GM10266 (cell line): ENCODE measurements at regions not wholly inside any gene's neighbourhood (a gene's known extent, or its start where the extent isn't known, plus 50 kb on each side); places are given as distances from the start of the nearest gene placed in this dataset.

Experiments used
- DNase-seq: peaks from one replicate; pipeline ENCODE4 v3.0.0; 2012; ENCODE audit errors: extremely low spot score
- TF ChIP-seq, protein P1 (sequence below): IDR thresholded peaks from 2 replicates; pipeline ENCODE4 v1.5.1; 2012; ENCODE audit warnings: mild to moderate bottlenecking, low read depth; ENCODE audit not compliant: control insufficient read depth, insufficient read depth; ENCODE audit errors: missing control alignments

DNA sequence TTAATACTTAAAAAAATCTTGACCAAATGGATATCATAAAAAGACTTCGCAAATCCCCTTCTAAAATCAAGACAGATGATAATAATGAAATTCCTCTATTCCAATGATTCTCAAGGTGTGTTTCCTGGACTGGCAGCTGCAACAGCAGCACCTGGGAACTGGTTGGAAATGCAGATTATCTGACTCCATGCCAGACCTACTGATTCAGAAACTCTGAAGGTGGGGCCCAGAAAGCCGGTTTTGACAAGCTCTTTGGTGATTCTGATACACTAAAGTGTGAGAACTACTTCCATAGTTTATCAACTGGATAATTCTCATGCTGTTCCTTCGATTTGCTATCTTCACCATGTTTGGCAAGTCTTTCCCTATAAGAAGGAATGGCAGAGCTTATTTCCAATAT is 252.1 kb downstream of the COL12A1 start:
- TF ChIP-seq, protein P1, sequence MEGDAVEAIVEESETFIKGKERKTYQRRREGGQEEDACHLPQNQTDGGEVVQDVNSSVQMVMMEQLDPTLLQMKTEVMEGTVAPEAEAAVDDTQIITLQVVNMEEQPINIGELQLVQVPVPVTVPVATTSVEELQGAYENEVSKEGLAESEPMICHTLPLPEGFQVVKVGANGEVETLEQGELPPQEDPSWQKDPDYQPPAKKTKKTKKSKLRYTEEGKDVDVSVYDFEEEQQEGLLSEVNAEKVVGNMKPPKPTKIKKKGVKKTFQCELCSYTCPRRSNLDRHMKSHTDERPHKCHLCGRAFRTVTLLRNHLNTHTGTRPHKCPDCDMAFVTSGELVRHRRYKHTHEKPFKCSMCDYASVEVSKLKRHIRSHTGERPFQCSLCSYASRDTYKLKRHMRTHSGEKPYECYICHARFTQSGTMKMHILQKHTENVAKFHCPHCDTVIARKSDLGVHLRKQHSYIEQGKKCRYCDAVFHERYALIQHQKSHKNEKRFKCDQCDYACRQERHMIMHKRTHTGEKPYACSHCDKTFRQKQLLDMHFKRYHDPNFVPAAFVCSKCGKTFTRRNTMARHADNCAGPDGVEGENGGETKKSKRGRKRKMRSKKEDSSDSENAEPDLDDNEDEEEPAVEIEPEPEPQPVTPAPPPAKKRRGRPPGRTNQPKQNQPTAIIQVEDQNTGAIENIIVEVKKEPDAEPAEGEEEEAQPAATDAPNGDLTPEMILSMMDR: no peak
- no peak for DNase-seq

GRCh38 chr6:74946961-74947360 is 258.9 kb downstream of the COL12A1 start:
- no peak for DNase-seq
- TF ChIP-seq, protein P1: no peak

DNA sequence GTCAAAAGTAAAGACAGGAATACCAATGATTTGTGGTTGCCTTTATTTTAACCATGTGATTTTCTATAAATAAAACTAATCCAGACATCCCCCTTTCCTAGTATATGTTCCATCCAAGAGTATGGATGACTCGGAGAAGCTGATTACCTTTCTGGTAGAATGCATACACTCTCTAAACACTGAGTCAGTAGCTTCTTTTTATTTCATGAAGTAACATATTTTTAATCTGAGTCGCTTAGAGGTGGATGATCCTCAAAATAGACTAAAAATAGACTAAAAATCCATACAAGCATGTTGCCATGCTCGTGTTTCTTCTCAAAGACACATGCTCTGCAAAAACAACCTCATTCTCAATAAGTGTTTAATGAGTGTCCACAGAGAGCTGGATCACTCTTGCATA is 263.7 kb downstream of the COL12A1 start:
- DNase-seq: no peak
- TF ChIP-seq, protein P1: no peak

- TF ChIP-seq, protein P1: no peak
- no peak for DNase-seq
These were observed 264.4 kb downstream of the COL12A1 start for GRCh38 chr6:74941424-74941823.

DNA sequence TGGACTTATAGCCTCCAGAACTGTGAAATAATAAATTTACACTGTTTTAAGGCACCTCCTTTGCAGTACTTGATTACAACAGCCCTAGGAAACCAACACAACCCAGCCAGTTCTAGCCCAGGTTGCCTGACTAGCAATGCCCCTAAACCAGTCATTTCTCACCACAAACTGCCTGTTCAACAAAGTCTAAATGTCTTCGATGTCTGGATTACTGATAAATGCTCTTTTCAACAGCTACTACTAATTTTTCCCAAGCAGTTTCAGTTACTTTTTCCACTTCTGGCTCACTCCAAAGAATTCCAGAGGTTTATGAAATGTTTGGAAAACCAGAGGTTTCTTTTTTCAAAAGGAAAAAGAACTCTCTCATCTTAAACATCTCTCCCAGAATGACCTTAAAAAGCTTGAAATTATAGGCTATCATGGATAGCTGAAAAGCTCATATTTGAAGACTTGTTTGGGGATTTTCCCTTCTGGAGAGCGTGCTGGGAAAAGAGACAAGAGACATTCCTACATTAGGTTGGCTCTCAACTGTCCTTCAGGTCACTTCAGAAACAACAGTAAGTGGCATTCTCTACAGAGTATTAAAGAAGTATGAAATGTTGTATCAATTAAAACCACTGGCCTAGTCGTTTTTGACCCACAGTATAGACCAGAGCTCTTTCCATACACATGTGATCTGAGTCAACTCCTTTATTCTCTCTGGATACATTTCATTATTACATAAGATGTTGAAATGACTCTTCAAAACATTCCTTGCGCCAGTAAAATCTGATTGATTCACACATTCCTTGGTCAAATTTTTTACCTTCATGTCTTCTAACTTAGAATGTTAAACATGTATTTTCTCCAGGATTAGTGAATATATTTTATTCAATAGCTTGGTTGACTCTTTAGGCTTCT is 265.9 kb downstream of the COL12A1 start:
- TF ChIP-seq, protein P1: no peak
- no peak for DNase-seq

DNA sequence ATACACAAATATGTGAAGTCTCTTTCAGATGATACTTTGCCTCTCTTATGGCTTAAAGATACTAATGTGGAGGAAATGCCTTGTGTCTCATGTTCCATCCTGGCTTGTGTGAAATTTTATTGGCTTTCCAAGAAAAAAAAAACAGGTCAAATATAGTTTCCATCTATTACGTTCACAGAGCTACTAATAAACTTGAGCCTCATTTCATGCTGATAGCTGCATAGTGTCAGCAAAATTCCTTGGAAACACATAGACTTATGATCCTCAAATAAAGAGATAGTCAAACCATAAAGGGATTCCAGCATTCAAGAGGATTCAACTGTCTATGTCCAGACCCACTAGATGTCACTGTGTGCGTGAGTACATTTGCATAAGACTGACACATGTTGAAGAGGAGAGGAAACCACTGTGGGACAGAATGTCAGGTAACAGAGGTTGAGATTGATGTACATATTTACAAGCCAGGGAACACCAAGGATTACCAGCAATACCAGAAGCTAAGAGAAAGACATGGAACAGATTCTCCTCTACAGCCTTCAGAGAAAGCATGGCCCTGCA is 266.6 kb downstream of the COL12A1 start:
- no peak for DNase-seq
- TF ChIP-seq, protein P1: no peak

DNA sequence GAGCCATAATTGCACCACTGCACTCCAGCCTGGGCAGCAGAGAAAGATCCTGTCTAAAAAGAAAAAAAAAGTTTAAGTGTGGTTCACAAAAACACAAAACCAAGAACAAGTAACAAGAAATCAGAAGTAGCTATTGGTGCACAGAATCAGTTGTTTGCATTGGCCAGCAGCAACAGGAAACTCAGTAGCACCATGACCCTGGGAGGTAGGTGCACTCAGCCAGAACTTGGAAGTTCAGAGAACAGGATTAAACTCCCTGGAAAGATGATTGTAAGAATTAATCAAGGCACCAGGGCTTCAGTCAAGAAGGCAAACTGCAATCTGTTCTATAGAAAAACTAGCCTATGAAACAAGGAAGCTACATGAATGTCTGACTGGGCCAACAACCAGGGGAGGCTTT is 267.9 kb downstream of the COL12A1 start:
- TF ChIP-seq, protein P1: no peak
- DNase-seq: no peak
